WTC11 (cell line): ENCODE measurements at regions not wholly inside any gene's neighbourhood (a gene's known extent, or its start where the extent isn't known, plus 50 kb on each side); places are given as distances from the start of the nearest gene placed in this dataset.

ENCODE experiments used
- ATF2 ChIP-seq: sonication (generic); formaldehyde crosslinking; IDR thresholded peaks from 2 replicates; pipeline ENCODE4 v1.8.1; 2022; ENCODE audit warnings: low read depth, missing genetic modification reagents, borderline replicate concordance
- CBFB ChIP-seq: sonication (generic); formaldehyde crosslinking; IDR thresholded peaks from 2 replicates; pipeline ENCODE4 v1.8.1; 2022; ENCODE audit warnings: mild to moderate bottlenecking, low read depth, missing genetic modification reagents
- HMGXB4 ChIP-seq: sonication (generic); formaldehyde crosslinking; IDR thresholded peaks from 2 replicates; pipeline ENCODE4 v1.8.1; 2023; ENCODE audit warnings: mild to moderate bottlenecking, moderate library complexity, missing genetic modification reagents
- PRDM15 ChIP-seq: sonication (generic); formaldehyde crosslinking; IDR thresholded peaks from 2 replicates; pipeline ENCODE4 v1.8.0; 2022; ENCODE audit warnings: missing genetic modification reagents
- TP53 ChIP-seq: sonication (generic); formaldehyde crosslinking; IDR thresholded peaks from 2 replicates; pipeline ENCODE4 v1.8.1; 2023; ENCODE audit warnings: mild to moderate bottlenecking, missing genetic modification reagents

- TF ChIP-seq HMGXB4 (no peak), PRDM15 (CRISPR knock-in tag) (no peak), CBFB (no peak), TP53 (CRISPR knock-in tag) (no peak), ATF2 (CRISPR knock-in tag) (no peak)
These were observed 378.8 kb downstream of the BUD13 start for GRCh38 chr11:116394022-116394421.
